Endothelial cell (in vitro differentiated cells): ENCODE measurements at regions not wholly inside any gene's neighbourhood (a gene's known extent, or its start where the extent isn't known, plus 50 kb on each side); places are given as distances from the start of the nearest gene placed in this dataset.

Experiments
- DNase-seq: peaks from one replicate; pipeline ENCODE4 v3.0.0; 2021; ENCODE audit warnings: low spot score
- H3K27ac Mint-ChIP-seq: one replicate; pipeline ENCODE4 v1.8.0; 2021; ENCODE audit warnings: mixed read lengths, inconsistent platforms; ENCODE audit not compliant: unreplicated experiment
- H3K27me3 Mint-ChIP-seq: one replicate; pipeline ENCODE4 v1.8.0; 2021; ENCODE audit warnings: mild to moderate bottlenecking, moderate library complexity, mixed read lengths, inconsistent platforms; ENCODE audit not compliant: unreplicated experiment
- H3K36me3 Mint-ChIP-seq: one replicate; pipeline ENCODE4 v1.8.0; 2021; ENCODE audit warnings: mild to moderate bottlenecking, low read depth, mixed read lengths, inconsistent platforms; ENCODE audit not compliant: unreplicated experiment
- H3K4me1 Mint-ChIP-seq: one replicate; pipeline ENCODE4 v1.8.0; 2021; ENCODE audit warnings: mild to moderate bottlenecking, mixed read lengths, inconsistent platforms; ENCODE audit not compliant: unreplicated experiment
- H3K4me3 Mint-ChIP-seq: one replicate; pipeline ENCODE4 v1.8.0; 2021; ENCODE audit warnings: mild to moderate bottlenecking, mixed read lengths, inconsistent platforms; ENCODE audit not compliant: unreplicated experiment
- H3K9me3 Mint-ChIP-seq: one replicate; pipeline ENCODE4 v1.8.0; 2021; ENCODE audit warnings: mixed read lengths, inconsistent platforms; ENCODE audit not compliant: unreplicated experiment
- TF ChIP-seq, protein P1 (sequence below): fragments of 200-600 bp; sonication (generic); IDR thresholded peaks from one replicate; pipeline ENCODE4 v1.5.0; 2021; ENCODE audit warnings: antibody characterized with exemption; ENCODE audit not compliant: unreplicated experiment

DNA sequence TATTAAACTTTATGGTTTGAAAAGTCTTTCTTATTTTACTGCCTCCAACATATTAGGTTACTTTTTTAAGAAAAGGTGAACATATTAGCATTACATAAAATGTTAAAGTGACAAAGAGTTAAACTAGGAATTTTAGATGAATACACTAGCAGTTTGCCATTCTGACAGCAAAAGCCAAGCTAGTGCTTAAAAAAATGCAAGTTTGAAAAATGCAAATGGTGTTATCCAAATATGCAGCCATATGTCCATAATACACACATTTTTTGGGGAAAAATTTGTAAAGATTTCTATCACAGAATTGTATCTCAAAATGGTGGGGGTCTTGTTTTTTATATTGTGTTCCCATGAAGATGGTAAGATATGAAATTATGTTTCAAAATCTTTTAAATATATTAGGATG, 466.1 kb downstream of the FOXG1 start:
- TF ChIP-seq, protein P1, sequence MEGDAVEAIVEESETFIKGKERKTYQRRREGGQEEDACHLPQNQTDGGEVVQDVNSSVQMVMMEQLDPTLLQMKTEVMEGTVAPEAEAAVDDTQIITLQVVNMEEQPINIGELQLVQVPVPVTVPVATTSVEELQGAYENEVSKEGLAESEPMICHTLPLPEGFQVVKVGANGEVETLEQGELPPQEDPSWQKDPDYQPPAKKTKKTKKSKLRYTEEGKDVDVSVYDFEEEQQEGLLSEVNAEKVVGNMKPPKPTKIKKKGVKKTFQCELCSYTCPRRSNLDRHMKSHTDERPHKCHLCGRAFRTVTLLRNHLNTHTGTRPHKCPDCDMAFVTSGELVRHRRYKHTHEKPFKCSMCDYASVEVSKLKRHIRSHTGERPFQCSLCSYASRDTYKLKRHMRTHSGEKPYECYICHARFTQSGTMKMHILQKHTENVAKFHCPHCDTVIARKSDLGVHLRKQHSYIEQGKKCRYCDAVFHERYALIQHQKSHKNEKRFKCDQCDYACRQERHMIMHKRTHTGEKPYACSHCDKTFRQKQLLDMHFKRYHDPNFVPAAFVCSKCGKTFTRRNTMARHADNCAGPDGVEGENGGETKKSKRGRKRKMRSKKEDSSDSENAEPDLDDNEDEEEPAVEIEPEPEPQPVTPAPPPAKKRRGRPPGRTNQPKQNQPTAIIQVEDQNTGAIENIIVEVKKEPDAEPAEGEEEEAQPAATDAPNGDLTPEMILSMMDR = no peak
- H3K4me3 Mint-ChIP-seq = no peak overlapping the region

DNA sequence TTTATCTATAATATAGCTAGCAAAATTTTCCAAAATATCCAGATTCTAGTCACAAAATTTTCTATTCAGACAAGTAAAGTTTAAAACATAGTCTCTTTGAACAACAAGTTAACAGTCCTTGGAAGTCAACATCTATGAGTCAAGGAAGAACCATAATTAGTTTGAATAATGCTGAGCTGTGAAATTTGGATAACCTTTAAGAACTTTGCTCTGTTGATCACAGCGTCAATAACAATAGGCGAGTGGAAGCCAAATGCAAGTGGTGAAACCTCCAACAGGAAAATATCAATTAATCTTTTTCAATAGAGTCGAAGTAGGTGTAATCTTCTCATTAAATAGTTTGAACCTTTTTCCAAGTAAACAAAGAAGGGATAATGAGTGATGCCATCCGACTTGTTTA, 466.6 kb downstream of the FOXG1 start:
- H3K4me1 Mint-ChIP-seq = no peaks in the 10 kb centered on the region
- no peaks in the 10 kb centered on the region for H3K36me3 Mint-ChIP-seq
- no peak overlapping the region for H3K4me3 Mint-ChIP-seq
- no peak for DNase-seq
- H3K27ac Mint-ChIP-seq = no peak overlapping the region
- H3K9me3 Mint-ChIP-seq = no peaks in the 10 kb centered on the region
- TF ChIP-seq, protein P1 = no peak
- H3K27me3 Mint-ChIP-seq = no peaks in the 10 kb centered on the region

More for the DNA sequence above, 466.1 kb downstream of the FOXG1 start:
- Mint-ChIP-seq H3K27ac (no peak overlapping the region), H3K9me3 (no peaks in the 10 kb centered on the region), H3K36me3 (no peaks in the 10 kb centered on the region), H3K27me3 (no peaks in the 10 kb centered on the region), H3K4me1 (no peaks in the 10 kb centered on the region)
- DNase-seq = no peak

DNA sequence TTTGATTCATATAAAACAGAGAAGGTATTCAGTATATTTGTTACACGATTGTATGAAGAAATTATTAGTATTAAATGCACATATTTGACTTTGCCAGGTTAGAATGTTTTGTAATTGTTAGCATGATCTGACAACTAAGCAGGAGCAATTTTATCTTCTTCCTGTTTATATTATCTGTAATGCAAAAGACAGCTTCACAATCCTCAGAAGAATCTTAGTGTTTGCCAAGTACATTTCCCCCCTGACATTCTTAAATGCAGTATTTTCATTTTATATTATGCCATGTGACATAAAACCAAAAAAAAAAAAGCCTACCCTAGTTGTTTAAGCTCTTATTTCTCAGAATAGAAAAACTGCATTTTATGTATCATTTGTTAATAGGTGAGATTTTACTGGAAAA, 469.4 kb downstream of the FOXG1 start:
- Mint-ChIP-seq H3K4me3 (no peak overlapping the region), H3K4me1 (no peaks in the 10 kb centered on the region), H3K36me3 (no peaks in the 10 kb centered on the region), H3K9me3 (no peaks in the 10 kb centered on the region), H3K27ac (no peak overlapping the region), H3K27me3 (no peaks in the 10 kb centered on the region)
- TF ChIP-seq, protein P1 = no peak
- no peak for DNase-seq

DNA sequence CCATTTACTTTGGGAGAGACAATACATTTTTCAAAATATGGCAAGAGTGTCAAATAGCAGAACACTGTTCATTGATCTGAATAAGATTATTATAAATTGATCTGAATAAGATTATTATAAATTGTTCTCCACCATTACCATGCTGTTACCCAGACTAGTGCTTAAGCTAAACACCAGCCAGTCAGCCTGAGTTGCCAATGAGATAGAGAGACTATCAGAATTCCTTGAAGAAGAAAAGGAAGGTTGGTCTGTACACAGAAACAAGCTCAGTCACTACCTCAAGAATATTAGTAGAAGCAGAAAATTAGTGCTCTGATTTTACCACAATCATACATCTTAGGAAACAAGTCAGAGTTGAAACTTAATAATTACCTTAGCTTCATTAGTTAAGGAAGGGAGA, 469.8 kb downstream of the FOXG1 start:
- Mint-ChIP-seq H3K4me1 (no peaks in the 10 kb centered on the region), H3K27me3 (no peaks in the 10 kb centered on the region), H3K9me3 (no peaks in the 10 kb centered on the region), H3K36me3 (no peaks in the 10 kb centered on the region), H3K4me3 (no peak overlapping the region), H3K27ac (no peak overlapping the region)
- no peak for DNase-seq
- TF ChIP-seq, protein P1 = no peak

DNA sequence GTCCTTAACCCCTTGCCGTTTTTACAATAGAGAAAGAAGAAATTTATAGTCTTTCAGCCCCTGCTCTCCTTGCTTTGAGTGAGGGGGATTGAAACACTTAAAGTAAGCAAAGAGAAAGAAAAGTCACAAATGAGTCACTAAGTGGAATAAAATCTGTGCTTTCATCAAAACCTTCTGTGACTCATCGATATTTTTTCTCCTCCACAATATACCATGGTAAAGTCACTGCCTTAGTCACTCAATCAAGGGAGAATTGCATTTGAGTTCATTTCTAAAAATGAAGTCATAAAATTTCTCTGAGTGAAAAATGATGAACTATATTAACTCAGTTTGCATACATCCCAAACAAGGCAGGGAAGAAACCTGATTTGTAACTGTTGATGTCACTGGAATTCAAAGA, 470.3 kb downstream of the FOXG1 start:
- DNase-seq = no peak
- TF ChIP-seq, protein P1 = no peak
- H3K4me1 Mint-ChIP-seq = no peaks in the 10 kb centered on the region
- H3K27ac Mint-ChIP-seq = no peak overlapping the region
- H3K27me3 Mint-ChIP-seq = no peaks in the 10 kb centered on the region
- no peak overlapping the region for H3K4me3 Mint-ChIP-seq
- no peaks in the 10 kb centered on the region for H3K9me3 Mint-ChIP-seq
- no peaks in the 10 kb centered on the region for H3K36me3 Mint-ChIP-seq
